CD4-positive, alpha-beta memory T cell (primary cell): ENCODE measurements at regions not wholly inside any gene's neighbourhood (a gene's known extent, or its start where the extent isn't known, plus 50 kb on each side); places are given as distances from the start of the nearest gene placed in this dataset.

Experiments
- CTCF ChIA-PET: fragments of 350-600 bp; sonication (Branson Sonifier 250); formaldehyde crosslinking; loops from one replicate; lab custom pipeline; 2021; ENCODE audit warnings: inconsistent platforms; ENCODE audit not compliant: partially characterized antibody; lab: Charles Lee
- POLR2A ChIA-PET: fragments of 350-600 bp; sonication (Branson Sonifier 250); formaldehyde crosslinking; loops from one replicate; lab custom pipeline; 2021; ENCODE audit not compliant: partially characterized antibody; lab: Charles Lee
- DNase-seq, 5 donors: peaks; one replicate each; pipeline versions ENCODE4 v3.0.0 to v3.0.0-alpha.2; 2020 to 2022; ENCODE audit warnings: mixed read lengths in 1 of 5
- H3K27ac ChIP-seq: one replicate; pipeline ENCODE4 v1.7.0; 2013; ENCODE audit warnings: low read depth, low read length
- H3K27me3 ChIP-seq: 2 replicates; pipeline ENCODE4 v1.7.0; 2013; ENCODE audit warnings: mild to moderate bottlenecking, low read length, moderate library complexity; ENCODE audit not compliant: insufficient read depth
- H3K36me3 ChIP-seq: 2 replicates; pipeline ENCODE4 v1.7.0; 2013; ENCODE audit warnings: mild to moderate bottlenecking, low read length, moderate library complexity; ENCODE audit not compliant: insufficient read depth
- H3K4me1 ChIP-seq: 2 replicates; pipeline ENCODE4 v1.7.0; 2013; ENCODE audit warnings: mild to moderate bottlenecking, low read length, moderate library complexity; ENCODE audit not compliant: insufficient read depth
- H3K4me3 ChIP-seq, 2 donors: one replicate each; pipeline ENCODE4 v1.7.0; 2013; ENCODE audit warnings: low read length in 2 of 2, mild to moderate bottlenecking in 1 of 2
- H3K9me3 ChIP-seq, 2 donors: one replicate each; pipeline ENCODE4 v1.7.0; 2013; ENCODE audit warnings: low read length in 2 of 2, control low read depth in 1 of 2; ENCODE audit not compliant: control insufficient read depth in 1 of 2
- H3K27ac Mint-ChIP-seq, 7 donors: one replicate each; pipeline ENCODE4 v1.8.0; 2020 to 2021; ENCODE audit warnings: mixed read lengths in 7 of 7, mild to moderate bottlenecking in 6 of 7, inconsistent platforms in 3 of 7, moderate library complexity in 3 of 7
- H3K27me3 Mint-ChIP-seq, 2 donors: one replicate each; pipeline ENCODE4 v1.8.0; 2020 to 2021; ENCODE audit warnings: mixed read lengths in 2 of 2
- H3K36me3 Mint-ChIP-seq, 2 donors: one replicate each; pipeline ENCODE4 v1.8.0; 2020 to 2021; ENCODE audit warnings: mixed read lengths in 2 of 2, inconsistent platforms in 1 of 2, mild to moderate bottlenecking in 1 of 2
- H3K4me1 Mint-ChIP-seq, 4 donors: one replicate each; pipeline ENCODE4 v1.8.0; 2020 to 2021; ENCODE audit warnings: mixed read lengths in 4 of 4, mild to moderate bottlenecking in 1 of 4
- H3K4me3 Mint-ChIP-seq, 8 donors: one replicate each; pipeline ENCODE4 v1.8.0; 2020 to 2021; ENCODE audit warnings: mixed read lengths in 8 of 8, mild to moderate bottlenecking in 7 of 8, moderate library complexity in 6 of 8, inconsistent platforms in 3 of 8
- H3K9me3 Mint-ChIP-seq, 8 donors: one replicate each; pipeline ENCODE4 v1.8.0; 2020 to 2021; ENCODE audit warnings: mixed read lengths in 8 of 8, mild to moderate bottlenecking in 5 of 8, inconsistent platforms in 3 of 8, moderate library complexity in 1 of 8
- intact Hi-C: fragments of 100-400 bp; cut with micrococcal nuclease; formaldehyde crosslinking; loops from one replicate; pipeline ENCODE4 v1.15.1; 2023

DNA sequence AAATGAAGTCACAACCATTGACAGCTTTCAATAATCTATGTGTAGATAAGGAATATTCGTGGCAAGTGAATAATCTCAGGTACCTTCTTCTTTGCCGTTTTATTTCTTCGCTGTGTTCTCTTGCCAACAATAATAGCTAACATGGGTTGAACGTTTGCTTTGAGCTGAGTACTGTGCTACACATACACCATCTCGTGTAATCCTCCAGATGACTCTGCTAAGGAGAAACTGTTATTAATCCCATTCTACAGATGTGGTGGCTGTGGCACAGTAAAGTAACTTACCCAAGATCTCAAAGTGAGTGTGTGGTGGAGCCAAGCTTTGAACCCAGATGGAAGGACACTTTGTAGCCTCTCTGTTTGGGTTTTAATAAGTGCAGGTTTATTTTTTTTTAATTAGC, 179.7 kb downstream of the C9orf152 start:
- intact Hi-C loops: no loop called here
- peaks cover 11 to 19% (median 18%) of the 10 kb centered on the region in 4 donors for H3K4me1 Mint-ChIP-seq

GRCh38 chr9:110028676-110029075, 179.3 kb downstream of the C9orf152 start:
- CTCF ChIA-PET: no interaction called here
- no peaks in the 10 kb centered on the region for H3K27me3 Mint-ChIP-seq

More for the DNA sequence above, 179.7 kb downstream of the C9orf152 start:
- Mint-ChIP-seq H3K27ac (no peak overlapping the region), H3K4me3 (no peak overlapping the region), H3K27me3 (no peaks in the 10 kb centered on the region), H3K36me3 (peaks cover 0 to 7% of the 10 kb centered on the region in 2 donors), H3K9me3 (no peaks in the 10 kb centered on the region)
- DNase-seq: no peak
- Histone ChIP-seq H3K27me3 (no peaks in the 10 kb centered on the region), H3K36me3 (no peaks in the 10 kb centered on the region), H3K27ac (no peak overlapping the region), H3K9me3 (no peaks in the 10 kb centered on the region), H3K4me1 (peaks cover 19% of the 10 kb centered on the region), H3K4me3 (no peak overlapping the region)
- ChIA-PET POLR2A (interaction anchor here (1.6 to 2.1 kb wide), 2 partner anchors 20 to 60 kb away, joined by 6 to 7 read pairs; no protein-coding TSS in a partner anchor), CTCF (no interaction called here)

GRCh38 chr9:110029429-110029955, 178.5 kb downstream of the C9orf152 start:
- H3K27ac Mint-ChIP-seq: peak overlapping the region in 2 of 7 donors; percentile 43 to 71
- CTCF ChIA-PET: no interaction called here

More at GRCh38 chr9:110028676-110029075, 179.3 kb downstream of the C9orf152 start:
- Mint-ChIP-seq H3K36me3 (peaks cover 0 to 7% of the 10 kb centered on the region in 2 donors), H3K9me3 (no peaks in the 10 kb centered on the region), H3K4me3 (no peak overlapping the region), H3K4me1 (peaks cover 11 to 19% (median 18%) of the 10 kb centered on the region in 4 donors), H3K27ac (no peak overlapping the region)
- H3K27me3 ChIP-seq: no peaks in the 10 kb centered on the region
- no peak overlapping the region for H3K27ac ChIP-seq
- no peaks in the 10 kb centered on the region for H3K9me3 ChIP-seq
- POLR2A ChIA-PET: interaction anchor here (1.1 to 2.1 kb wide), 3 partner anchors 20 to 79 kb away, joined by 4 to 7 read pairs (median 6); no protein-coding TSS in a partner anchor
- H3K36me3 ChIP-seq: no peaks in the 10 kb centered on the region
- no peak overlapping the region for H3K4me3 ChIP-seq
- H3K4me1 ChIP-seq: peaks cover 19% of the 10 kb centered on the region
- intact Hi-C loops: no loop called here
- DNase-seq: no peak

DNA sequence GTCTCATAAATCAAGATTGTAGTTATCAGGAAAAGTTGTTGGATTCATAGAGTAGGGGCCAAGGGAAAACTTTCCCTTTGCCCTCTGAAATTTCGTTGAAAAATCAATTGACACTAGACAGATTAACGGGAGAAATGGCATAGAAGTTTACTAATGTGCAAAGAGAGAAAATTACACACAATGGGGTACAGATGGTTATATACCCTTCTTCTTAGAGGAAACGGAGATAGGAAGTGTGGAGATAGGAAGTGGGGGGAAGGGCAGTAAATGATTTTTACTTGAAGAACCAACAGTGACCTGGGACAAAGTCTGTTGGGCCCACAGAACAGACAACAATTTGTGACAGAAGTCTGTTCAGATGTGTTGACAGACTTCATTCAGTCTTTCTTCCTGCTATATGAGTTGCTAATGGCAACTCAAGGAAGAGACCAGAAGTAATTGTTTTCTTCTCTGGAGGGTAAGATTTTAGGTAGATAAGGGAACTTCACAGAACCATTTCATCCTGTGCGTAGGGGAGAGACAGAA, 177.9 kb downstream of the C9orf152 start:
- peak in 3 of 5 donors; percentile 16 to 39 (median 20) for DNase-seq
- POLR2A ChIA-PET: interaction anchor here (1.1 to 1.6 kb wide), 2 partner anchors 62 to 81 kb away, joined by 4 to 6 read pairs; no protein-coding TSS in a partner anchor
- peaks cover 0 to 3% of the 10 kb centered on the region in 2 donors for H3K36me3 Mint-ChIP-seq

More at GRCh38 chr9:110029429-110029955, 178.5 kb downstream of the C9orf152 start:
- POLR2A ChIA-PET: interaction anchor here (1.1 to 2.1 kb wide), 3 partner anchors 19 to 80 kb away, joined by 4 to 7 read pairs (median 6); no protein-coding TSS in a partner anchor
- no peak overlapping the region for H3K27ac ChIP-seq
- Mint-ChIP-seq H3K4me3 (peak overlapping the region in 3 of 8 donors; percentile 0 to 71 (median 6)), H3K9me3 (no peaks in the 10 kb centered on the region), H3K27me3 (no peaks in the 10 kb centered on the region), H3K4me1 (peaks cover 11 to 19% (median 18%) of the 10 kb centered on the region in 4 donors), H3K36me3 (peaks cover 0 to 3% of the 10 kb centered on the region in 2 donors)
- H3K4me1 ChIP-seq: peaks cover 19% of the 10 kb centered on the region
- H3K9me3 ChIP-seq: no peaks in the 10 kb centered on the region
- DNase-seq: no peak
- H3K4me3 ChIP-seq: no peak overlapping the region
- no peaks in the 10 kb centered on the region for H3K36me3 ChIP-seq
- intact Hi-C loops: no loop called here
- no peaks in the 10 kb centered on the region for H3K27me3 ChIP-seq

GRCh38 chr9:110030632-110031031, 177.3 kb downstream of the C9orf152 start:
- CTCF ChIA-PET: interaction anchor here (1.2 kb wide), 1 partner anchor 10 kb away, joined by 4 read pairs; no protein-coding TSS in a partner anchor
- POLR2A ChIA-PET: no interaction called here

More for the DNA sequence above, 177.9 kb downstream of the C9orf152 start:
- H3K27ac ChIP-seq: no peak overlapping the region
- CTCF ChIA-PET: no interaction called here
- Mint-ChIP-seq H3K27me3 (no peaks in the 10 kb centered on the region), H3K4me1 (peaks cover 11 to 19% (median 18%) of the 10 kb centered on the region in 4 donors), H3K27ac (peak overlapping the region in 4 of 7 donors; percentile 16 to 71 (median 30)), H3K9me3 (no peaks in the 10 kb centered on the region), H3K4me3 (peak overlapping the region in 4 of 8 donors; percentile 0 to 71 (median 26))
- no peaks in the 10 kb centered on the region for H3K36me3 ChIP-seq
- H3K27me3 ChIP-seq: no peaks in the 10 kb centered on the region
- no peaks in the 10 kb centered on the region for H3K9me3 ChIP-seq
- H3K4me3 ChIP-seq: no peak overlapping the region
- peaks cover 19% of the 10 kb centered on the region for H3K4me1 ChIP-seq
- intact Hi-C loops: loop anchor here (2.0 kb wide), 1 partner anchor 19 kb away; no protein-coding TSS in a partner anchor

GRCh38 chr9:110031511-110032173, 176.3 kb downstream of the C9orf152 start:
- no peaks in the 10 kb centered on the region for H3K27me3 ChIP-seq
- peaks cover 11 to 19% (median 18%) of the 10 kb centered on the region in 4 donors for H3K4me1 Mint-ChIP-seq
- no peaks in the 10 kb centered on the region for H3K36me3 Mint-ChIP-seq
- intact Hi-C loops: loop anchor here (2.0 kb wide), 1 partner anchor 17 kb away; no protein-coding TSS in a partner anchor
- no peak overlapping the region for H3K27ac Mint-ChIP-seq
- no peaks in the 10 kb centered on the region for H3K27me3 Mint-ChIP-seq
- no peak for DNase-seq
- H3K4me1 ChIP-seq: peaks cover 19% of the 10 kb centered on the region
- no peak overlapping the region for H3K4me3 ChIP-seq
- no peaks in the 10 kb centered on the region for H3K9me3 ChIP-seq
- POLR2A ChIA-PET: interaction anchor here (1.0 kb wide), 1 partner anchor 10 kb away, joined by 3 read pairs; no protein-coding TSS in a partner anchor
- no peak overlapping the region for H3K27ac ChIP-seq
- CTCF ChIA-PET: interaction anchor here (0.7 to 1.6 kb wide), 3 partner anchors 11 to 153 kb away, joined by 3 to 4 read pairs (median 3); no protein-coding TSS in a partner anchor
- H3K36me3 ChIP-seq: no peaks in the 10 kb centered on the region
- H3K9me3 Mint-ChIP-seq: no peaks in the 10 kb centered on the region
- no peak overlapping the region for H3K4me3 Mint-ChIP-seq

More at GRCh38 chr9:110030632-110031031, 177.3 kb downstream of the C9orf152 start:
- H3K27ac Mint-ChIP-seq: peak overlapping the region in 3 of 7 donors; percentile 35 to 68 (median 43)
- intact Hi-C loops: loop anchor here (2.0 kb wide), 1 partner anchor 18 kb away; no protein-coding TSS in a partner anchor
- H3K27me3 Mint-ChIP-seq: no peaks in the 10 kb centered on the region
- peaks cover 11 to 19% (median 18%) of the 10 kb centered on the region in 4 donors for H3K4me1 Mint-ChIP-seq
- Histone ChIP-seq H3K4me3 (no peak overlapping the region), H3K36me3 (no peaks in the 10 kb centered on the region), H3K27me3 (no peaks in the 10 kb centered on the region), H3K9me3 (no peaks in the 10 kb centered on the region), H3K27ac (no peak overlapping the region), H3K4me1 (peaks cover 19% of the 10 kb centered on the region)
- H3K4me3 Mint-ChIP-seq: peak overlapping the region in 1 of 8 donors; percentile 6
- H3K9me3 Mint-ChIP-seq: no peaks in the 10 kb centered on the region
- peaks cover 0 to 3% of the 10 kb centered on the region in 2 donors for H3K36me3 Mint-ChIP-seq
- no peak for DNase-seq
